Lower leg skin (tissue), 4 donors: ENCODE measurements at regions not wholly inside any gene's neighbourhood (a gene's known extent, or its start where the extent isn't known, plus 50 kb on each side); places are given as distances from the start of the nearest gene placed in this dataset.

Experiments
- DNase-seq, 2 donors: peaks; one replicate each; pipeline ENCODE4 v3.0.0-alpha.2; 2019; ENCODE audit warnings: low spot score in 2 of 2
- H3K4me3 ChIP-seq: fragments of 200-600 bp; sonication (generic); 2 replicates; pipeline ENCODE4 v1.5.1; 2017; ENCODE audit warnings: mild to moderate bottlenecking, low read depth; ENCODE audit not compliant: poor library complexity, severe bottlenecking
- POLR2A ChIP-seq, 2 donors: fragments of 450-650 bp; IDR thresholded peaks; one replicate each; pipeline ENCODE4 v1.6.1; 2016 to 2017; ENCODE audit warnings: antibody characterized with exemption in 2 of 2, mild to moderate bottlenecking in 1 of 2, moderate library complexity in 1 of 2
- WGBS, 2 donors: methylation state at CpG; one replicate each; pipeline ENCODE4 v1.1.5; 2018; 5-methylcytosine and 5-hydroxymethylcytosine counted together
- intact Hi-C: fragments of 100-400 bp; cut with DNase I; formaldehyde crosslinking; loops from one replicate; pipeline ENCODE4 v1.15.0; 2023; ENCODE audit warnings: low total_unique reads
- TF ChIP-seq, protein P1 (sequence below), 3 donors: fragments of 450-650 bp; IDR thresholded peaks; one replicate each; pipeline ENCODE4 v1.5.1; 2016; ENCODE audit warnings: antibody characterized with exemption in 3 of 3, mild to moderate bottlenecking in 3 of 3, moderate library complexity in 2 of 3

DNA sequence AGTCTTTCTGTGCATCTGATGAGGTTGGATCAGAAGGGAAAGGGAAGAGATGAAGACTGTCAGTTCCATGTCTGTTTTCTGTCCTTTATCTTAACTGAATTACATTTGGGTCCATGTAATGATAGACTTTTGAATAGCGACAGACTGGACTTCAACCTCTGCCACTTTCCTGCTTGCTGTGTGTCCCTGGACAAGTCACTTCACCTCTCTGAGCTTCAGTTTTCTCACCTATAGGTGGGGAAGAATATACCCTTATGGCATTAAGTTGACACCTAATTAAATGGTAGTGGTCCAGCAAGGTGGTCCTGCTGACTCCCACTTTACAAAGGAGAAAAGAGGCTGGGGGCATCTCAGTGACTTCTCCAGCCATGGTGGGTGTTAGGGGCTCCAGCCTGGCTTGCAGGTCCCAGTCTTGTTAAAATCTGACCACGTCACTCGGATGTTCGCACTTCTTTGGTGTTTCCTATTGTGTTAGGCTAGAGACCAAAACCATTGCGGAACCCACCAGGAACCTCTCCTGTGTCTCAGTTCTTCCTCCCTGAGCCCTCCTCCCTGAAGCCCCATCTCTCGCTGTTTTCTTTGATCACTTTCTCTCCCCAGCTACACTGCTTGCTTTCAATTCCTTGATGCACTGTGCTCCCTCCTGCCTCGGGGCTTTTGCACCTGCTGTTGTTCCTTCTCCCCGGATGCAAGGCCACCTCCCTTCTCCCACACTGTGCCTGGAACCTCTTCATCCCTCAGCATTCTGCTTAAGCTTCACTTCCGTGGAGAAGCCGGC is 256.5 kb downstream of the NSG2 start:
- H3K4me3 ChIP-seq, result no peak overlapping the region
- intact Hi-C loops, result no loop called here
- TF ChIP-seq, protein P1, sequence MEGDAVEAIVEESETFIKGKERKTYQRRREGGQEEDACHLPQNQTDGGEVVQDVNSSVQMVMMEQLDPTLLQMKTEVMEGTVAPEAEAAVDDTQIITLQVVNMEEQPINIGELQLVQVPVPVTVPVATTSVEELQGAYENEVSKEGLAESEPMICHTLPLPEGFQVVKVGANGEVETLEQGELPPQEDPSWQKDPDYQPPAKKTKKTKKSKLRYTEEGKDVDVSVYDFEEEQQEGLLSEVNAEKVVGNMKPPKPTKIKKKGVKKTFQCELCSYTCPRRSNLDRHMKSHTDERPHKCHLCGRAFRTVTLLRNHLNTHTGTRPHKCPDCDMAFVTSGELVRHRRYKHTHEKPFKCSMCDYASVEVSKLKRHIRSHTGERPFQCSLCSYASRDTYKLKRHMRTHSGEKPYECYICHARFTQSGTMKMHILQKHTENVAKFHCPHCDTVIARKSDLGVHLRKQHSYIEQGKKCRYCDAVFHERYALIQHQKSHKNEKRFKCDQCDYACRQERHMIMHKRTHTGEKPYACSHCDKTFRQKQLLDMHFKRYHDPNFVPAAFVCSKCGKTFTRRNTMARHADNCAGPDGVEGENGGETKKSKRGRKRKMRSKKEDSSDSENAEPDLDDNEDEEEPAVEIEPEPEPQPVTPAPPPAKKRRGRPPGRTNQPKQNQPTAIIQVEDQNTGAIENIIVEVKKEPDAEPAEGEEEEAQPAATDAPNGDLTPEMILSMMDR (IDR thresholded peaks at IDR 0.05), result no peak
- TF ChIP-seq POLR2A (IDR thresholded peaks at IDR 0.05), result no peak
- 74 to 78% methylated on average over 10 of the region's 10 CpGs for WGBS, 2 donors
- DNase-seq, result peak in 1 of 2 donors; percentile 52

DNA sequence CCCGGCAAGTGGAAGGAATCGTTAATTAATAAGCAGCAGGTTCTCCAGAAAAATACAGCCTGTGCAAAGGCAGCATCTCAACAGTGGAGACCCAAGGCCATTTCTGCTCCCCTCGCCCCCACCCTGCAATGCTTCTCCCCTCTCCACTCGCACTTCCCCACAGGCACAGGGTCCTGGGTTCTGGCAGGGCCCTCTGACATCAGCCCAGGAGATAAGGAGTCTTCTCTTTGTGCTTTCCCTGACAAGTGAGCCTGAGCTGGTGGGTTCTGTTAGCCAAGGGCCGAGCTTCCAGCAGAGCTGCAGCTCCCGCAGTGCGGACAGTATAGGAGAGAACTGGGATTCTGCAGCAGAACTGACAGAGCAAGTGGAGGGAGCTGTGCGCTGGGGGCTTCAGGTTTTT is 257.5 kb downstream of the NSG2 start:
- no peak for TF ChIP-seq POLR2A (IDR thresholded peaks at IDR 0.05)
- TF ChIP-seq, protein P1 (IDR thresholded peaks at IDR 0.05), result no peak
- WGBS, 2 donors, result 70 to 71% methylated on average over 8 of the region's 8 CpGs
- DNase-seq, result no peak
- no peak overlapping the region for H3K4me3 ChIP-seq
- intact Hi-C loops, result no loop called here

DNA sequence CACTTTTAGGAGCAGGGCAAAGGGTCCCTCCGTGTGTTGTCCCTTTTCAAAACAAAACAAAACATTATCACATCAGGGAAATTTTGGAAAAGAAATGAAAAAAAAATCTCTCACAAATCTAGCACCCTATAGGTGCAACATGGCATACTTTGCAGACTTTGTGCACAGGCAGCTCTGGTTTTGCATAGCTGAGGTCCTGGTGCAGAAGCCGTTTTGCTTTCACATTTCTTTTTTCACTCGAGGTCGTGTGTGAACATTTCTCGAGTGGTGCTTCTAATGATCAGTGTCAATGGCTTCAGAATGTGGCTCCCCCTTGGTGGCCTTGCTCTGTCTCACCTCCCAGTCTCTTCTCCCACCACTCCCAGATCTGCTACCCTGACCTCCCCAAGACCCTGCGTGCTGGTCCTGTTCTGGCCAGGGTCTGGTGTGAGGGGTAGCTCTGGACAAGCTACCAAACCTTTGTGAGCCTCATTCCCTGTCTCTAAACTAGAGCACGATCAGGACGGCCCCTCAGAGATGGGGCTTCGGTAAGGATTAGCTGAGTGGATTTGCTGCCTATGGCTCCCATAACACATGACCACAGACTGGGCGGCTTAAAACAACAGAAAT is 258.0 kb downstream of the NSG2 start:
- DNase-seq, result no peak
- WGBS, 2 donors, result 82 to 84% methylated on average over 10 of the region's 10 CpGs
- no peak for TF ChIP-seq POLR2A (IDR thresholded peaks at IDR 0.05)
- TF ChIP-seq, protein P1 (IDR thresholded peaks at IDR 0.05), result no peak
- intact Hi-C loops, result no loop called here
- H3K4me3 ChIP-seq, result no peak overlapping the region

DNA sequence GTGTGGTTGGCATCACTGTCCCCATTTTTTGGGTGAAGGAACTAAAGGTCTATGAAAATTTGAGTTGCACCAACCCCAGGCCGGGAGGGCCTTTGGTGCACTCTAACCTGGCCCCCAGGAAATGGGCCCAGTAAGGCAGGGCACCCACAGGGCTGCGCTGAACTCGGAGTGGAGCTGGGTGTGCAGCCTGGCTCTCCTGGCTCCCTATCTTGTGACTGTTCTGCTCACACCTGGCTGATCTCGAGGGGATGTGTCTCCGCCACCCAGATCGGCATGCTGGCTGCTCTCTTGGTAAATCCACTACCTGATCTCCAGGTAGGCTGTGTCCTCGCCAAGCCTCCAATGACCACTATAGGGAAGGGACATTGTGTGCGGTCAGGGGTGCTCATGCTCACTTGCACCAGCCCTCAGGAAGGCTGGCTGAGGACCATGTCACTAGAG is 259.8 kb downstream of the NSG2 start:
- TF ChIP-seq, protein P1 (IDR thresholded peaks at IDR 0.05), result no peak
- no peak for TF ChIP-seq POLR2A (IDR thresholded peaks at IDR 0.05)
- intact Hi-C loops, result no loop called here
- H3K4me3 ChIP-seq, result no peak overlapping the region
- 68 to 86% methylated on average over 6 to 8 of the region's 8 CpGs for WGBS, 2 donors
- DNase-seq, result peak in 1 of 2 donors; percentile 59

DNA sequence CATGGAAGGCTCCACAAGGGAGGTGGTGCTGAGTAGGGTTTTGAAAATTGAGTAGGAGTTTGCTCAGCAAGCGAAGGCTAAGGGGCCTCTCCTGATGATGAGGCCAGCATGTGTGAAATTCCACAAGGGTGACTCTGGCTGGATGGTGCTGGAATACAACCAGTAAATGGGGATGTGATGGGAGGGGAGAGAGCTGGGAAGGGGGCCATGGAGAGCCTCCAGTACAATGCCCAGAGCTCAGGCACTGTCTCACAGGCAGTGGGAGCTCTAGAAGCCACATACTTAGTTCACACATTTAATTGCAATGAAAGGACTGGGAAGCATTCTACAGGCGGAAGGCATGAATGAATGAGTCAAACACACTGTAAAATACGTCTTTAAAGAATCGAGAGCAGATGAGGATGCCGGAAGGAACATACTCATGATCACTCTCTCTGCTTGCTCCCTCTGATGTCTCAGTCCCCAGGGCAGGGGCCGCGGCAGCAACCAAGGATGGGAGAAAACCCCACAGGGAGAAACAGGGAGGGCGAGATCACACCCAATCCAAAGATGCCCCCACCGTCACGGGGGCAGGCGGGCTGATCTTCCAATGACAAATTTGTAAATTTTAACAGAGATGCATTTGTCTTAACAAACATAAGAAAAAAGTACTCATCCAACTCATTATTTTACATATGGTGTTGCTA is 261.0 kb downstream of the NSG2 start:
- intact Hi-C loops, result no loop called here
- no peak for TF ChIP-seq POLR2A (IDR thresholded peaks at IDR 0.05)
- TF ChIP-seq, protein P1 (IDR thresholded peaks at IDR 0.05), result no peak
- WGBS, 2 donors, result 65 to 75% methylated on average over 11 of the region's 11 CpGs

More for the DNA sequence above, 261.0 kb downstream of the NSG2 start:
- H3K4me3 ChIP-seq, result no peak overlapping the region
- no peak for DNase-seq
